Stimulated activated CD8-positive, alpha-beta memory T cell treated with anti-CD3 and anti-CD28 coated beads, Interleukin-12 subunit alpha, Interleukin-12 subunit beta, amount 100 ng/mL, for 24 hours (primary cell): ENCODE measurements at regions not wholly inside any gene's neighbourhood (a gene's known extent, or its start where the extent isn't known, plus 50 kb on each side); places are given as distances from the start of the nearest gene placed in this dataset.
"Not testable (repeated sequence)": the region's sequence is repeated elsewhere in the genome, so short reads cannot be mapped to it uniquely, and the experiment has no call there.

Experiments used
- DNase-seq: peaks from one replicate; pipeline ENCODE4 v3.0.0-alpha.2; 2020; ENCODE audit errors: extremely low read depth

- no peak for DNase-seq
Measured at GRCh38 chr5:174987443-174988012, 263.1 kb downstream of the MSX2 start.

DNA sequence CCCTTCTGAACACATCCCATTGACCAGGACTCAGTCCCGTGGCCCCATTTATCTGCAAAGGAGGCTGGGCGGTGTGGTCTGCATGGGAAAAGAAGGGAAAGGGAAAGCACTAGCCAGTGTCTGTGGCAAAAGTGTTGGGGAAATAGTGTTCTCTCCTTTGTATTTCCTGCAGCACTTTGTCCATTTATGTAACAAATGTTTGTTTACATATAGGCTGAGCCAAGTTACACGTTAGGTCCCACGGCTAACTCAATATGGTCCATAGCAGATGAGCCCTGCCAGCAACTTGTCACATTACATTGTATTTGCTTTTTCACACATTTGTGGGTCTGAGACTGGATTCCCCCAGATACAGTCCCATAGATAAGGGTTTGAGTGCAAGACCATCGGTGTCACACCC lies 260.5 kb downstream of the MSX2 start:
- no peak for DNase-seq

- DNase-seq: no peak
Measured at GRCh38 chr5:174982485-174982884, 258.1 kb downstream of the MSX2 start.

DNA sequence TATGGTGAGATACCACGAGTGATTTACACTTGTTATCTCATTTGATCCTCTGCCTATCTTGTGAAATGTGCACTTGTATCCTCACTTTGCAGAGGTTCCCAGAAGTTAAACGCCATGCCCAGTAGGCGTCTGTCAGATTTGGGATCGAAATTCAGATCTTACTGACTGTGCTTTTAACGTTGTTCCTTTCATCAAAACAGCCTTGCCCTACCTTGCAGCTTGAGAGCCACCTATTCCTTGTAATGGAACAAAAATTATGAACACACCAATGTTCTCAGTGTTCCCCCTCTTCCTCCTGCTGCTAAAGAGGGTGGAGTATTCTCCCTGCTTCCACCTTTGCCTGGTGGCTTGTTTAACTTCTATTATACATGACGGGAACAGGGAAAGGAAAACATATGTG lies 257.0 kb downstream of the MSX2 start:
- no peak for DNase-seq

DNA sequence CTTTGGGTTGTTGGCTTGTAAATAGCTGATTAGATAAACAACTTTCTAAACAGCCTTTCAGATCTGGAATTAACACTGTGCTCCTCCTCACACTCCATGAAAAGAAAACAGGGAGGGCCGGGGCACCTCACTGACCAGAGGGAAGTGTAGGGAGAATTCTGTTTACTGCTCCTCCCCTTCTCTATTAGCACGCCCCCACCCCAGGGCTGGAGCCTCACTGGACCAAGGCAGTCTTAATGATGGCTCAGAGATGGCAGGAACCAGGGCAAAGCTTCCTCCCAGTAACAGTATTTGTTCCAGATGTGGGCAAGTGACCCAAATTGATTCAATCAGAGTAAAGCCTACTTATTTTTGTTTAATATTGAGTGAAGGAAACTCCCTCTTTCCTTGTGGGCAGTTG lies 256.6 kb downstream of the MSX2 start:
- DNase-seq: no peak

GRCh38 chr5:174972291-174972690 lies 247.9 kb downstream of the MSX2 start:
- no peak for DNase-seq

GRCh38 chr5:174971210-174971609 lies 246.8 kb downstream of the MSX2 start:
- DNase-seq: no peak

GRCh38 chr5:174970502-174970901 lies 246.1 kb downstream of the MSX2 start:
- DNase-seq: no peak

DNA sequence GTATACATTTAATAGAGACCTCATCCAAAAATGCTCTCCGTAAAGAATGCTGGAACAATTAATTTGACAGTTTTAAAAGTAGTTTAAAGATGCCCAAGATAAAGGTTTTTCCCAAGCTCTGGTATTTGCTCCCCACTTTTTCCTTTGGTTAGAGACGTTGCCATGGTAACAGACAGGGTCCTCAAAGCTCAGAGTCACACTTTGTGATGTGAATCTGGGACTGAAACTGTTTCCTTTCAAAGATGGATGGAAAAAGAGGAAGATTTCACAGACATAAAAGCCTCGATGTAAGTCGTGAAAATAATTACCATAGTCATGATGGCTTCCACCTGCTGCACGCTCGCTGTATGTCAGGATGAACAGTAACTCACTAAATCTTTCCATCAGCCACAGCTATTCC lies 229.5 kb downstream of the MSX2 start:
- no peak for DNase-seq

DNA sequence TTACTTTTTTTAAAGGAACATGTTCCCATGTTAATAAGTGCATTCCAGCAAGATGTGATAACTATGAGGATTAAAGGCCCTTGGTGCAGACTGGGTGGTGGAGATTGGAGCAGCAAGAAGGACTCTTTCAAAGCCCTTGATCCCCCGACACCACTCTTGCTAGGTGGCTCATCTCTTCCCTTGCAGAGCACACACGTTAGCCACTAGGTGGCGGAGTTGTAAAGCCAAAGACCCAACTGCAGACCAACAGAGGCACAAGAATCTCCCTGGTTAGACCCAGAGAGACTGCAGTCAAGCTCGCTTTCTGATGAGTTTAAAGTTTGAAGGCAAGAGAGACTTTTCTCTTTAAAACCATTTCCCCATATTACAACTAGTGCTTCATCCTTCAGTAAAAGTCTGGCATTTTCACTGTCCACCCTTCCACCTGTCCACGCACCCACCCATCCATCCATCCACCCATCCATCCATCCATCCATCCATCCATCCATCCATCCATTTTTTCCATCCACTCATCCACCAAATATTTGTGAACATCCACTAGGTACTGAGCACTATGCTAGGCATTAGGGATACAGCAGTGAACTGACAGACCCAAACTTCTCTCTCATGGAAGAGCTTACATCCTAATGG lies 226.9 kb downstream of the MSX2 start:
- peak; percentile 3 for DNase-seq

DNA sequence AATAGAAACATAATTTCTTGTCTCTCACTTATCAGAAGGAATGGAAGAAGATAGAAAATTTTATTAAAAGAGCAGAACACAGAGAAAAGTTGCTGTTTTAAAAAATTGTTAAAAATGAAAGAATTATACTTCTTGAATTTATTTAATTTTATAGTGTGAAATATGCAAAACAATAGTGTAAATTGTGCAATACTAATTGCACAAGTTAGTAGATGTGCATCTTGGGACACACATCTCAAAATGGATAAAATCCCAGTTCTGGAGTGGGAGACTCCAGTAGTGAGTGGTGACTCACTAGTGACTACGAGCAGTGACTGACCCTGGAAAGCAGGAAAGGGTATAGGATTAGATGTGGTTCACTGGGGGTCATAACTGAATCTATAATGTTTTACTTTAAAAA lies 223.2 kb downstream of the MSX2 start:
- DNase-seq: no peak

- DNase-seq: no peak
Measured at GRCh38 chr5:174945853-174946252, 221.5 kb downstream of the MSX2 start.

- no peak for DNase-seq
Measured at GRCh38 chr5:174943785-174944184, 219.4 kb downstream of the MSX2 start.

DNA sequence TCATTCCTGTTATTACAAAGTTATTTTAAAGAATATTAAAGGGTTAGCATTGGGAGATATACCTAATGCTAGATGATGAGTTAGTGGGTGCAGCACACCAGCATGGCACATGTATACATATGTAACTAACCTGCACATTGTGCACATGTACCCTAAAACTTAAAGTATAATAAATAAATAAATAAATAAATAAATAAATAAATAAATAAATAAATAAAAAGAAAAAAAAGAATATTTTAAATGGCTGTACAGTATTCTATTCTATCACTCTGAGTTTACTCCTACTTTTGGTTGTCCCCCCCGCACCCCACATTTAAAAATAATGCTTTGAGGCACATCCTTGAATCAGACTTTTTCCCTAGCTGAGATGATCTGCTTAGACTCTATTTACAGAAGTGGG lies 218.6 kb downstream of the MSX2 start:
- DNase-seq: not testable (repeated sequence)

DNA sequence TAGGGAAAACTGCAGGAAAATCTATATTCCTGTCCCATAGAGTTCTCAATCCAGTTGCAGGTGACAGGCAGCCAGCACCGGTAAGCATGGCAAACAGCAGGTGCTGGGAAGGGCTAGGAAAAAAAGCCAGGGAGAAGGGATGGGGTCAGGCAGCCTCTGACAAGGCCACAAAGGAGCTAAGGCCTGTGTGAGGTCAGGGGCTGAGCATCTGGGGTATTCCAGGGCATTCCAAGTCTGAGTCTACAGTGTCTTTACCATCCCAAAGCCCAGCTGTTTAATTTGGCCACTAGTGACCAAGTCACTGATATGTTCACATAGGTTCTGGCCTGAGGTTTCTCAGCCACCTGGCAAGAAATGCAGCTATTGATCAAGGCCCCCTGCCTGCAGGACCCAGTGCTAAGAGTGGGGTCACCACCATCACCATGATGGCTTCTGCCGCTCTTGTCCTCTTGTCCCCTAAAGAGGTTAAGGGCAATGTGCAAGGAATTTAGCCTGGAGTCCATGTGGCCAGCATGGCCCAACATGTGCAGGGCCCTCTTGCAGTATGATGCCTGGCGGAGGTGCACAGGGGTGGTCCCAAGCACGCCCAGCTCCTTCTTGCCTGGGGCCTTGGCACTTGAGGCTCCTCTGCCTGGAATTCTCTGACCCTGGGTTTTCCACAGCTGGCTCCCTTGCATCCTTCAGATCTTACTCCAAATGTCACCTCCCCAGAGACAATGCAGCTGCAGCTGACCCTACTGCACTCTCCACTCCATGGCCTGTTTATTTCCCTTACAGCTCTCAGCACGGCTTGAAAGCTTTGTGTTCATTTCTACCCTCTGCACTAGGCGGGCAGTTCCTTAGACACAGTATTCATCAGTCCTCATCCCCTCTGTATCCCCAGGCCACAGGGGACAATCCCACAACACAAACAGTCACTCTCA lies 213.1 kb downstream of the MSX2 start:
- no peak for DNase-seq

- peak; percentile 10 for DNase-seq
Measured at GRCh38 chr5:174935854-174936474, 211.6 kb downstream of the MSX2 start.

- not testable (repeated sequence) for DNase-seq
Measured at GRCh38 chr5:174931033-174931432, 206.7 kb downstream of the MSX2 start.

DNA sequence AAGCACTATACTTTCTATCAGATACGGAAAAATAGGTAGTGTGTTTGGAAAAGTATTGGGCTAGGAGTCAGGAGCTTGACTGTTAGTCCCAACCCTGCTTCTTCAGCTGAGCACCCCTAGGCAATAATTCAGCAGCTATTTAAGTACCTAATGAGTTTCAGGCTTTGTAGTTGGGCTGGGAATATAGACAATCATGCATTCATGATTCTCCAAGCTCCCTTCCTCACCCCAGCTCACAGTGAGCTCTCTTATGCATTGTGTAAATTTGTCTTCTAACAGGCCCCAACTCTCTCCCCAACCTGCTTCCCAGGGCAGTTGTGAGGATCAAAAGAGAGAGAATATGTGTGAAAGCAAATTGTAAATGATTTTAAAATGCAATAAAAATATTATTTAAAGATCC lies 201.2 kb downstream of the MSX2 start:
- DNase-seq: no peak

GRCh38 chr5:174922955-174923354 lies 198.6 kb downstream of the MSX2 start:
- no peak for DNase-seq

- no peak for DNase-seq
Measured at GRCh38 chr5:174920906-174921550, 196.6 kb downstream of the MSX2 start.

DNA sequence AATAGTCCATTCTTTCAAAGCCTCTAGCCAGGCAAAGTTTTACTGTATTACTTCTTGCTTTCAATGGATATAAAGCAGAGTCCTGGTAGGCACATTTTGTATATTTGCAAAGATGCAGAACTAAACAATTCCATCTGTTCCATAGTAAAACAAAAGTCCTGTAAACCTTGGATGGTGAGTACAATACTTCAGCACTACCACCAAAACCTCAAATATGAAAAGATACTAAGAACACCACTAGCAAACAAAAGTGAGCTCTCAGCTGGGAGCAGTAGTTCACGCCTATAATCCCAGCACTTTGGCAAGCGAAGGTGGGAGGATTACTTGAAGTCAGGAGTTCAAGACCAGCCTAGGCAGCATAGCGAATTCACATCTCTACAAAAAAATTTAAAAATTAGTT lies 195.0 kb downstream of the MSX2 start:
- no peak for DNase-seq

- no peak for DNase-seq
Measured at GRCh38 chr5:174918655-174919054, 194.3 kb downstream of the MSX2 start.
